ENCODE measurements at regions not wholly inside any gene's neighbourhood (a gene's known extent, or its start where the extent isn't known, plus 50 kb on each side); places are given as distances from the start of the nearest gene placed in this dataset.

DNA sequence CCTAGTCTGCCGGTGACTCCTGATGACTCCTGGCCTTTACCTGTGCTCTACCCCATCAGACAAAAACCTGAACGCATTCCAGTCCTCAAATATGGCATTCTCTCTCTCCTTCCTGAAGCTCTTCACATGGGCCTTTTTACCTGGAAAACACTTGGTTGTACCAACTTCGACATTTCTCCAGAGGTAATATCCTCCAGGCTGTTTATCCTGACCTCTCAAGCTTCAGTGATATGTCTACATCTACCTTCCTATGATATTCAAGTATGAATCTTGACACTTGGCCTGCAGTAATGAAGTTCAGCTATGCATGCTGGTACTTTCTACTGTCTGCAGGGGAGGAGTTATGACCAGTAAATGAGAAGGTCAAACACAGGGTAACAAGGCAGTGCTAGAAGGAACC is 901.8 kb downstream of the VRK1 start:
- no peaks in the 10 kb centered on the region for H3K4me1 ChIP-seq (ENCODE audit: control insufficient read depth, insufficient read depth, low read length)
- H3K27ac ChIP-seq (ENCODE audit: extremely low read depth, low read depth, low read length), result no peak overlapping the region
- no peaks in the 10 kb centered on the region for H3K9me3 ChIP-seq (ENCODE audit: control insufficient read depth, insufficient read depth, low read depth, low read length)
- POLR2A ChIA-PET, result no interaction called here
- TF ChIP-seq, protein P1, sequence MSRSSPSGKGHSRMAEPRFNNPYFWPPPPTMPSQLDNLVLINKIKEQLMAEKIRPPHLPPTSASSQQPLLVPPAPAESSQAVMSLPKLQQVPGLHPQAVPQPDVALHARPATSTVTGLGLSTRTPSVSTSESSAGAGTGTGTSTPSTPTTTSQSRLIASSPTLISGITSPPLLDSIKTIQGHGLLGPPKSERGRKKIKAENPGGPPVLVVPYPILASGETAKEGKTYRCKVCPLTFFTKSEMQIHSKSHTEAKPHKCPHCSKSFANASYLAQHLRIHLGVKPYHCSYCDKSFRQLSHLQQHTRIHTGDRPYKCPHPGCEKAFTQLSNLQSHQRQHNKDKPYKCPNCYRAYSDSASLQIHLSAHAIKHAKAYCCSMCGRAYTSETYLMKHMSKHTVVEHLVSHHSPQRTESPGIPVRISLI (tag by site-specific recombination; IDR thresholded peaks at IDR 0.05), result no peak
- CTCF ChIA-PET, result interaction anchor here (1.2 kb wide), 1 partner anchor 10 kb away, joined by 3 read pairs; no protein-coding TSS in a partner anchor
- H3K36me3 ChIP-seq (ENCODE audit: control insufficient read depth in 2 of 2, insufficient read depth in 1 of 2, low read length in 2 of 2), result no peaks in the 10 kb centered on the region
- no peak overlapping the region for H3K4me3 ChIP-seq (ENCODE audit: low read depth, low read length)

DNA sequence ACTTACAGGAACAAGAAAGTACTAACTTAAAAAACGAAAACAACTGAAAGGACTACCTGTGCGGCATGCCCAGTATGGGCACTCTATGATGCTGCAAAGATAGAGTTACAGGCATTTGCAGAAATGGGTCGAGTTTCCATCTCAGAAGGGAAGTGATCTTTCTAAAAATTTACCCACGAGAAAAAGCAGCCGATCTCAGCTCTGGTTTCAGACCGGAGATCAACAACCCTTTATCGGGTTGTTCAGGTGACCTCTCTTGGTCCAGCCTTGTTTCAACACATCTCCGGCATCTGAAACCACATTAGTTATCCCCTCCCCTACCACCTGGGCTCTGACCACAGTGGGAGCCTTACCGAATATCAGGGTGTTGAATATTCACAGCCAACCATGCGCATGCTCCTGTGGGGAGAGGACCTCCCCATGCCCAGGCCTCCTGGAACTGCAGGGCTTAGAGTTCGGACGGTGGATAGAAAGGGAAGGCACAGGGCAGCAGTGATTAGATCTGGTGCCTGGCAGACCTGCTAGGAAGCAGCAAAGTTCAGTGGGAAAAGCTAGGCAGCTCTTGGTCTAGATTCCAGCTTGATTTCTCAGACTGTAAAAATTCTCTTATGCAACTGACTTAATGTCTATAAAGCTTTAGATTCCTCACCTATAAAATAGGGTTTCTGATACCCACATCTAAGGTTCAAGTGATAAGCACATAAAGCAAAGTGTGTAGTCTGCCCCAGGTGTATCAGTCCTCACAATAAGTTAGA is 906.0 kb downstream of the VRK1 start:
- ChIA-PET POLR2A (no interaction called here), CTCF (no interaction called here)
- no peak overlapping the region for H3K27ac ChIP-seq (ENCODE audit: extremely low read depth, low read depth, low read length)
- no peaks in the 10 kb centered on the region for H3K9me3 ChIP-seq (ENCODE audit: control insufficient read depth, insufficient read depth, low read depth, low read length)
- no peak overlapping the region for H3K4me3 ChIP-seq (ENCODE audit: low read depth, low read length)
- no peaks in the 10 kb centered on the region for H3K36me3 ChIP-seq (ENCODE audit: control insufficient read depth in 2 of 2, insufficient read depth in 1 of 2, low read length in 2 of 2)
- H3K4me1 ChIP-seq (ENCODE audit: control insufficient read depth, insufficient read depth, low read length), result no peaks in the 10 kb centered on the region
- TF ChIP-seq ZNF654 (tag by site-specific recombination; IDR thresholded peaks at IDR 0.05; ENCODE audit: low read depth) (no peak), GLIS1 (tag by site-specific recombination; IDR thresholded peaks at IDR 0.05) (no peak)

DNA sequence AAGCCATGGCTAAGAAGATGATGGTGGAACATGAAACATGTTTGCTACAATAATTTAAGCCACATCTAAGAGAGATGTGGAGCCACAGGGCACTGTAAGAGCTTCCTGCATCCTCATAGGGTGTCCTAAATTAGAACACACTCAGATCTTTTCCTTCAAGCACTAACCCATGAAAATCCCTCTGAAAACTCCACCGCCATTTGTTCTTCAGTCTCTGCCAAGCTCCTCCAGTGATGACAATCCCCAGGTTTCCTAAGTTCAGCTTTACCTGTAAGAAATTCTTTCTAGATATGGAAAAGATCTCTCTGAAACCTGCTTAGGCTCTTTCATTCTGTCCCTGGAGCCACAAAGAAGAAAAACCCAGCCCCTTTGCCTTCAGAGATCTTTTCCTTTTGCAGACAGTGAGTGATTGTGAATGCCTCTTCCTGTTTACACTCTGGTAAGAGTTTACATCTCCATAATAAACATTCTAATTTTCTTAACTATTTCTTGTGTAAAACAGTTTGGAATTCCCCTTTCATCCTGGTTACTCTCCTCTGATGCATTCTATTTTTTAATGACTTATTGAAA is 907.2 kb downstream of the VRK1 start:
- CTCF ChIA-PET, result no interaction called here
- POLR2A ChIA-PET, result no interaction called here

More for the DNA sequence above, 907.2 kb downstream of the VRK1 start:
- Histone ChIP-seq H3K9me3 (ENCODE audit: control insufficient read depth, insufficient read depth, low read depth, low read length) (no peaks in the 10 kb centered on the region), H3K4me1 (ENCODE audit: control insufficient read depth, insufficient read depth, low read length) (no peaks in the 10 kb centered on the region), H3K36me3 (ENCODE audit: control insufficient read depth in 2 of 2, insufficient read depth in 1 of 2, low read length in 2 of 2) (no peaks in the 10 kb centered on the region), H3K4me3 (ENCODE audit: low read depth, low read length) (no peak overlapping the region), H3K27ac (ENCODE audit: extremely low read depth, low read depth, low read length) (no peak overlapping the region)
- TF ChIP-seq ZBTB17 (tag by site-specific recombination; IDR thresholded peaks at IDR 0.05) (no peak), ZNF416 (tag by site-specific recombination; IDR thresholded peaks at IDR 0.05) (no peak), ZNF792 (tag by site-specific recombination; IDR thresholded peaks at IDR 0.05) (no peak), ZNF140 (tag by site-specific recombination; IDR thresholded peaks at IDR 0.05) (no peak), ZNF701 (tag by site-specific recombination; IDR thresholded peaks at IDR 0.05) (no peak), BCL11A (tag by site-specific recombination; IDR thresholded peaks at IDR 0.05; ENCODE audit: low read depth) (no peak), GLI4 (tag by site-specific recombination; IDR thresholded peaks at IDR 0.05) (no peak), SP3 (tag by site-specific recombination; IDR thresholded peaks at IDR 0.05) (no peak), ZNF404 (tag by site-specific recombination; IDR thresholded peaks at IDR 0.05) (no peak), ZNF501 (tag by site-specific recombination; IDR thresholded peaks at IDR 0.05) (no peak), ZNF324 (tag by site-specific recombination; IDR thresholded peaks at IDR 0.05) (no peak), ZNF155 (tag by site-specific recombination; IDR thresholded peaks at IDR 0.05) (no peak)
- TF ChIP-seq, protein P2, sequence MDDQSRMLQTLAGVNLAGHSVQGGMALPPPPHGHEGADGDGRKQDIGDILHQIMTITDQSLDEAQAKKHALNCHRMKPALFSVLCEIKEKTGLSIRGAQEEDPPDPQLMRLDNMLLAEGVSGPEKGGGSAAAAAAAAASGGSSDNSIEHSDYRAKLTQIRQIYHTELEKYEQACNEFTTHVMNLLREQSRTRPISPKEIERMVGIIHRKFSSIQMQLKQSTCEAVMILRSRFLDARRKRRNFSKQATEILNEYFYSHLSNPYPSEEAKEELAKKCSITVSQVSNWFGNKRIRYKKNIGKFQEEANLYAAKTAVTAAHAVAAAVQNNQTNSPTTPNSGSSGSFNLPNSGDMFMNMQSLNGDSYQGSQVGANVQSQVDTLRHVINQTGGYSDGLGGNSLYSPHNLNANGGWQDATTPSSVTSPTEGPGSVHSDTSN (CRISPR knock-in tag; IDR thresholded peaks at IDR 0.05), result no peak
- TF ChIP-seq, protein P3, sequence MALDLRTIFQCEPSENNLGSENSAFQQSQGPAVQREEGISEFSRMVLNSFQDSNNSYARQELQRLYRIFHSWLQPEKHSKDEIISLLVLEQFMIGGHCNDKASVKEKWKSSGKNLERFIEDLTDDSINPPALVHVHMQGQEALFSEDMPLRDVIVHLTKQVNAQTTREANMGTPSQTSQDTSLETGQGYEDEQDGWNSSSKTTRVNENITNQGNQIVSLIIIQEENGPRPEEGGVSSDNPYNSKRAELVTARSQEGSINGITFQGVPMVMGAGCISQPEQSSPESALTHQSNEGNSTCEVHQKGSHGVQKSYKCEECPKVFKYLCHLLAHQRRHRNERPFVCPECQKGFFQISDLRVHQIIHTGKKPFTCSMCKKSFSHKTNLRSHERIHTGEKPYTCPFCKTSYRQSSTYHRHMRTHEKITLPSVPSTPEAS (tag by site-specific recombination; IDR thresholded peaks at IDR 0.05), result no peak
- TF ChIP-seq, protein P4, sequence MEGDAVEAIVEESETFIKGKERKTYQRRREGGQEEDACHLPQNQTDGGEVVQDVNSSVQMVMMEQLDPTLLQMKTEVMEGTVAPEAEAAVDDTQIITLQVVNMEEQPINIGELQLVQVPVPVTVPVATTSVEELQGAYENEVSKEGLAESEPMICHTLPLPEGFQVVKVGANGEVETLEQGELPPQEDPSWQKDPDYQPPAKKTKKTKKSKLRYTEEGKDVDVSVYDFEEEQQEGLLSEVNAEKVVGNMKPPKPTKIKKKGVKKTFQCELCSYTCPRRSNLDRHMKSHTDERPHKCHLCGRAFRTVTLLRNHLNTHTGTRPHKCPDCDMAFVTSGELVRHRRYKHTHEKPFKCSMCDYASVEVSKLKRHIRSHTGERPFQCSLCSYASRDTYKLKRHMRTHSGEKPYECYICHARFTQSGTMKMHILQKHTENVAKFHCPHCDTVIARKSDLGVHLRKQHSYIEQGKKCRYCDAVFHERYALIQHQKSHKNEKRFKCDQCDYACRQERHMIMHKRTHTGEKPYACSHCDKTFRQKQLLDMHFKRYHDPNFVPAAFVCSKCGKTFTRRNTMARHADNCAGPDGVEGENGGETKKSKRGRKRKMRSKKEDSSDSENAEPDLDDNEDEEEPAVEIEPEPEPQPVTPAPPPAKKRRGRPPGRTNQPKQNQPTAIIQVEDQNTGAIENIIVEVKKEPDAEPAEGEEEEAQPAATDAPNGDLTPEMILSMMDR (tag by site-specific recombination; IDR thresholded peaks at IDR 0.05), result no peak
